ENCODE measurements at regions not wholly inside any gene's neighbourhood (a gene's known extent, or its start where the extent isn't known, plus 50 kb on each side); places are given as distances from the start of the nearest gene placed in this dataset.

- Histone ChIP-seq H3K4me1 (ENCODE audit: low read depth, poor library complexity, severe bottlenecking) (no peaks in the 10 kb centered on the region), H2AFZ (ENCODE audit: low read depth) (no peak overlapping the region), H3K27ac (no peak overlapping the region), H3K27me3 (ENCODE audit: insufficient read depth, low read depth) (no peaks in the 10 kb centered on the region), H3K4me3 (IDR thresholded peaks at IDR 0.05; ENCODE audit: insufficient read depth, low read depth, low read length) (no peak overlapping the region), H3K9ac (no peak overlapping the region), H4K20me1 (ENCODE audit: insufficient read depth) (no peaks in the 10 kb centered on the region), H3K36me3 (ENCODE audit: insufficient read depth) (no peaks in the 10 kb centered on the region), H3K79me2 (ENCODE audit: insufficient read depth, low read depth) (no peaks in the 10 kb centered on the region), H3K4me2 (no peak overlapping the region)
- TF ChIP-seq CTCF (conservative IDR thresholded peaks at IDR 0.05; ENCODE audit: low read depth, low read length): no peak
Measured at GRCh38 chr7:68384581-68384980, 1213.7 kb upstream of the AUTS2 start.

- Histone ChIP-seq H3K36me3 (ENCODE audit: insufficient read depth) (no peaks in the 10 kb centered on the region), H4K20me1 (ENCODE audit: insufficient read depth) (no peaks in the 10 kb centered on the region), H3K79me2 (ENCODE audit: insufficient read depth, low read depth) (no peaks in the 10 kb centered on the region), H2AFZ (ENCODE audit: low read depth) (no peak overlapping the region), H3K4me1 (ENCODE audit: low read depth, poor library complexity, severe bottlenecking) (no peaks in the 10 kb centered on the region), H3K27me3 (ENCODE audit: insufficient read depth, low read depth) (no peaks in the 10 kb centered on the region), H3K4me3 (IDR thresholded peaks at IDR 0.05; ENCODE audit: insufficient read depth, low read depth, low read length) (no peak overlapping the region), H3K4me2 (no peak overlapping the region), H3K27ac (no peak overlapping the region), H3K9ac (no peak overlapping the region)
- TF ChIP-seq CTCF (conservative IDR thresholded peaks at IDR 0.05; ENCODE audit: low read depth, low read length): no peak
Measured at GRCh38 chr7:68393051-68393450, 1205.2 kb upstream of the AUTS2 start.

GRCh38 chr7:68394131-68394530 is 1204.1 kb upstream of the AUTS2 start:
- H3K27ac ChIP-seq: no peak overlapping the region
- H3K4me2 ChIP-seq: no peak overlapping the region
- no peak overlapping the region for H3K9ac ChIP-seq
- H3K36me3 ChIP-seq (ENCODE audit: insufficient read depth): no peaks in the 10 kb centered on the region
- no peaks in the 10 kb centered on the region for H3K27me3 ChIP-seq (ENCODE audit: insufficient read depth, low read depth)
- no peak overlapping the region for H3K4me3 ChIP-seq (IDR thresholded peaks at IDR 0.05; ENCODE audit: insufficient read depth, low read depth, low read length)
- H3K4me1 ChIP-seq (ENCODE audit: low read depth, poor library complexity, severe bottlenecking): no peaks in the 10 kb centered on the region
- H2AFZ ChIP-seq (ENCODE audit: low read depth): no peak overlapping the region
- no peak for TF ChIP-seq CTCF (conservative IDR thresholded peaks at IDR 0.05; ENCODE audit: low read depth, low read length)
- H4K20me1 ChIP-seq (ENCODE audit: insufficient read depth): no peaks in the 10 kb centered on the region
- no peaks in the 10 kb centered on the region for H3K79me2 ChIP-seq (ENCODE audit: insufficient read depth, low read depth)

GRCh38 chr7:68399991-68400590 is 1198.2 kb upstream of the AUTS2 start:
- Histone ChIP-seq H3K27ac (no peak overlapping the region), H3K4me1 (ENCODE audit: low read depth, poor library complexity, severe bottlenecking) (no peaks in the 10 kb centered on the region), H2AFZ (ENCODE audit: low read depth) (no peak overlapping the region), H3K9ac (no peak overlapping the region), H4K20me1 (ENCODE audit: insufficient read depth) (no peaks in the 10 kb centered on the region), H3K4me2 (no peak overlapping the region), H3K4me3 (IDR thresholded peaks at IDR 0.05; ENCODE audit: insufficient read depth, low read depth, low read length) (no peak overlapping the region), H3K27me3 (ENCODE audit: insufficient read depth, low read depth) (no peaks in the 10 kb centered on the region), H3K79me2 (ENCODE audit: insufficient read depth, low read depth) (no peaks in the 10 kb centered on the region), H3K36me3 (ENCODE audit: insufficient read depth) (no peaks in the 10 kb centered on the region)
- TF ChIP-seq CTCF (conservative IDR thresholded peaks at IDR 0.05; ENCODE audit: low read depth, low read length): no peak
